OCI-LY1 (cell line): ENCODE measurements at regions not wholly inside any gene's neighbourhood (a gene's known extent, or its start where the extent isn't known, plus 50 kb on each side); places are given as distances from the start of the nearest gene placed in this dataset.

ENCODE experiments used
- H2AFZ ChIP-seq: fragments of 200-600 bp; sonication (generic), shearing (Covaris generic); 2 replicates; pipeline ENCODE4 v1.6.0; 2014; ENCODE audit warnings: antibody characterized with exemption, mild to moderate bottlenecking, low read length
- H3F3A ChIP-seq: fragments of 200-600 bp; sonication (generic), shearing (Covaris generic); 2 replicates; pipeline ENCODE4 v1.6.0; 2014; ENCODE audit warnings: mild to moderate bottlenecking, antibody characterized with exemption, low read length, moderate library complexity; ENCODE audit not compliant: insufficient read depth
- H3K27ac ChIP-seq: fragments of 200-600 bp; sonication (generic); 2 replicates; pipeline ENCODE4 v1.5.1; 2014; ENCODE audit warnings: low read length, mixed run types, mild to moderate bottlenecking, low read depth; ENCODE audit not compliant: poor library complexity, severe bottlenecking
- H3K27me3 ChIP-seq: fragments of 200-600 bp; sonication (generic); 2 replicates; pipeline ENCODE4 v1.6.0; 2014; ENCODE audit warnings: antibody characterized with exemption, mild to moderate bottlenecking, low read length, moderate library complexity; ENCODE audit not compliant: insufficient read depth
- H3K36me3 ChIP-seq: fragments of 200-600 bp; sonication (generic); 2 replicates; pipeline ENCODE4 v1.6.1; 2014; ENCODE audit warnings: mild to moderate bottlenecking, antibody characterized with exemption, low read length, moderate library complexity, mixed read lengths; ENCODE audit not compliant: insufficient read depth
- H3K4me1 ChIP-seq: fragments of 200-600 bp; sonication (generic); 2 replicates; pipeline ENCODE4 v1.5.1; 2014; ENCODE audit warnings: mild to moderate bottlenecking, low read length, moderate library complexity; ENCODE audit not compliant: insufficient read depth, severe bottlenecking
- H3K4me2 ChIP-seq: fragments of 200-600 bp; sonication (generic), shearing (Covaris generic); 2 replicates; pipeline ENCODE4 v1.6.1; 2014; ENCODE audit warnings: low read length
- H3K4me3 ChIP-seq: fragments of 200-600 bp; sonication (generic); 2 replicates; pipeline ENCODE4 v1.5.1; 2014; ENCODE audit warnings: low read length, low read depth, mild to moderate bottlenecking, mixed read lengths; ENCODE audit not compliant: poor library complexity, severe bottlenecking
- H3K79me2 ChIP-seq: fragments of 200-600 bp; shearing (Covaris generic); 2 replicates; pipeline ENCODE4 v1.6.1; 2016; ENCODE audit warnings: mixed run types, low read length, mixed read lengths; ENCODE audit not compliant: insufficient read depth
- H3K9ac ChIP-seq: fragments of 200-600 bp; sonication (generic), shearing (Covaris generic); 2 replicates; pipeline ENCODE4 v1.6.1; 2014; ENCODE audit warnings: mild to moderate bottlenecking, low read length, mixed read lengths
- H3K9me2 ChIP-seq: fragments of 200-600 bp; sonication (generic), shearing (Covaris generic); 2 replicates; pipeline ENCODE4 v1.6.1; 2014; ENCODE audit warnings: low read depth, mild to moderate bottlenecking, low read length, mixed read lengths
- H3K9me3 ChIP-seq: fragments of 200-600 bp; shearing (Covaris generic); 2 replicates; pipeline ENCODE4 v1.6.1; 2014; ENCODE audit warnings: low read length, mixed read lengths
- H4K20me1 ChIP-seq: fragments of 200-600 bp; sonication (generic), shearing (Covaris generic); 2 replicates; pipeline ENCODE4 v1.6.0; 2016; ENCODE audit warnings: mild to moderate bottlenecking, low read length; ENCODE audit not compliant: insufficient read depth
- EZH2 ChIP-seq: fragments of 200-600 bp; sonication (generic), shearing (Covaris generic); IDR thresholded peaks from 2 replicates; pipeline ENCODE4 v1.8.0; 2017; ENCODE audit warnings: borderline replicate concordance, mixed run types, mild to moderate bottlenecking, antibody characterized with exemption, low read length, moderate library complexity, mixed read lengths
- TF ChIP-seq, protein P1 (sequence below): fragments of 200-600 bp; sonication (generic), shearing (Covaris generic); IDR thresholded peaks from 2 replicates; pipeline ENCODE4 v1.5.1; 2017; ENCODE audit warnings: mild to moderate bottlenecking, antibody characterized with exemption, low read length, moderate library complexity, mixed read lengths

DNA sequence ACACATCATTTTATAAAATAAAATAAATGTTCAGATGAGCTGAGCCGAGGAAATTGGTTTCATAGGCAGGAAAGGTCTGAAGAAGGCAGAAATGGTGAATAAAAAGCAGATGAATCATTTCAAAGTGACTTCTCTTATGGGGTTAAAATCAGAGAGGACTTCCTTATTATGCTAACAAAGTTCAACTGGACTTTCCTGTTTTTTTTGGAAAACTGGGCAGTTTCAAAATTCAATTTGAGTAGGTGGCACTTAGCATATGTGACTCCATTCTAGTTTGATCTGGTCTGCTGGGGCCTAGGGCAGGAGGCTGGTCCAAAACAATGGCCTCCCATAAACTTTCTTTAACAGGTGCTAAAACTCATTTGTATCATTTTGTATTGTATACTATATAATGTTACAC, 1794.9 kb upstream of the TENM3 start:
- H3K4me2 ChIP-seq, result no peak overlapping the region
- no peaks in the 10 kb centered on the region for H3F3A ChIP-seq
- H4K20me1 ChIP-seq, result no peaks in the 10 kb centered on the region
- H3K9ac ChIP-seq, result no peak overlapping the region
- TF ChIP-seq EZH2, result no peak
- H3K79me2 ChIP-seq, result no peaks in the 10 kb centered on the region
- H3K27ac ChIP-seq, result no peak overlapping the region
- H3K36me3 ChIP-seq, result no peaks in the 10 kb centered on the region
- H2AFZ ChIP-seq, result no peak overlapping the region
- no peaks in the 10 kb centered on the region for H3K9me2 ChIP-seq
- H3K4me3 ChIP-seq, result no peak overlapping the region
- no peaks in the 10 kb centered on the region for H3K27me3 ChIP-seq
- no peaks in the 10 kb centered on the region for H3K9me3 ChIP-seq
- H3K4me1 ChIP-seq, result no peaks in the 10 kb centered on the region

DNA sequence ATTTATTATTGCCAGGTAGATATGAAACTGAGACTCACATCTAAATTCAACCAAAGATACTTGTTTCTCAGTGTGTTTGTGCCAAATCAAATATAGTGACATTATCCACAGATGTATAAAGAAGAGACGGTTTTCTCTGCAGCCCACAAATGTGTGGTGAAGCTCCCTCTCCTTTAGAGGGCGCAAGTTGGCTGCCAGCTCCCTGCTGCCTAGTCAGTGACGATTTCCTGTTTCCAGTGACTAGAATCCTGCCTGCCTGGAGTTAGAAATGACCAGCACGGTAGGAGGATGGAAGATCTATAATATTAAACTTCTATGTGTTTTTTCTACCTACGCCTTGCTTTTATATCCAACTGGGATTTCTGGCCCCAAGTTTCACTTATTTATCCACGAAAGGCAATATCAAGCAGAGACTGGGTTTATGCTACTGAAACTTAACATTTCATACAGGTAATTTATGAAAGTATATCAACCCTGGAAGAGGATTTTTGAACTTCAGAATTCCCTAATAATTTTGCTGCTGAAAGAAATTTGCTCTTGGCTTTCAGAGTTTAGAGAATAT, 1793.7 kb upstream of the TENM3 start:
- H3K9me3 ChIP-seq, result no peaks in the 10 kb centered on the region
- H3K36me3 ChIP-seq, result no peaks in the 10 kb centered on the region
- H3K27me3 ChIP-seq, result no peaks in the 10 kb centered on the region
- H3K9me2 ChIP-seq, result no peaks in the 10 kb centered on the region
- H3K79me2 ChIP-seq, result no peaks in the 10 kb centered on the region
- no peaks in the 10 kb centered on the region for H3F3A ChIP-seq
- H3K4me1 ChIP-seq, result no peaks in the 10 kb centered on the region
- H2AFZ ChIP-seq, result peak overlapping the region; percentile 41; the same call in 1 of the 2 replicates
- peak overlapping the region; percentile 51; the same call in 1 of the 2 replicates for H3K4me2 ChIP-seq
- TF ChIP-seq, protein P1, sequence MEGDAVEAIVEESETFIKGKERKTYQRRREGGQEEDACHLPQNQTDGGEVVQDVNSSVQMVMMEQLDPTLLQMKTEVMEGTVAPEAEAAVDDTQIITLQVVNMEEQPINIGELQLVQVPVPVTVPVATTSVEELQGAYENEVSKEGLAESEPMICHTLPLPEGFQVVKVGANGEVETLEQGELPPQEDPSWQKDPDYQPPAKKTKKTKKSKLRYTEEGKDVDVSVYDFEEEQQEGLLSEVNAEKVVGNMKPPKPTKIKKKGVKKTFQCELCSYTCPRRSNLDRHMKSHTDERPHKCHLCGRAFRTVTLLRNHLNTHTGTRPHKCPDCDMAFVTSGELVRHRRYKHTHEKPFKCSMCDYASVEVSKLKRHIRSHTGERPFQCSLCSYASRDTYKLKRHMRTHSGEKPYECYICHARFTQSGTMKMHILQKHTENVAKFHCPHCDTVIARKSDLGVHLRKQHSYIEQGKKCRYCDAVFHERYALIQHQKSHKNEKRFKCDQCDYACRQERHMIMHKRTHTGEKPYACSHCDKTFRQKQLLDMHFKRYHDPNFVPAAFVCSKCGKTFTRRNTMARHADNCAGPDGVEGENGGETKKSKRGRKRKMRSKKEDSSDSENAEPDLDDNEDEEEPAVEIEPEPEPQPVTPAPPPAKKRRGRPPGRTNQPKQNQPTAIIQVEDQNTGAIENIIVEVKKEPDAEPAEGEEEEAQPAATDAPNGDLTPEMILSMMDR, result peak; percentile 79
- TF ChIP-seq EZH2, result no peak
- H3K27ac ChIP-seq, result no peak overlapping the region
- no peak overlapping the region for H3K4me3 ChIP-seq
- no peaks in the 10 kb centered on the region for H4K20me1 ChIP-seq
- H3K9ac ChIP-seq, result no peak overlapping the region

DNA sequence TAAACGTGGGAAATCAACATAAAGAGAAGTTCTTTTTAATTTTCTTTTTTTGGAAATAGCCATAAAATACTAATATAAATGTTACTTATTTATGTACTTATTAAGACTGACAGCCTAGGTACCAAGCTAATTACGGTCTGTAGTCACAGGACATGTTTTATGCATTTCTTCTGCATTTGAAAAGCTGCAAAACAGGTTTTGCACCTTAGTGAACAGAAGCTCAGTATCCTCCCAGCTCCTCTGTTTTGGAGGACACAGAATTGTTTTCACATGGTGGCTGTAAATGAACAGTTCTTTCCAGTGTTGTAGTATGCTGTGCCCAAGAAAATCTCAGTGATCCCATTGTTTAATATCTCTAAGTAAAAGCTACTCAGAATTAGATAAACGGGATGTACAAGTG, 1788.0 kb upstream of the TENM3 start:
- H3K9me2 ChIP-seq, result no peaks in the 10 kb centered on the region
- H3K9ac ChIP-seq, result no peak overlapping the region
- H3K4me1 ChIP-seq, result no peaks in the 10 kb centered on the region
- no peaks in the 10 kb centered on the region for H3K36me3 ChIP-seq
- no peaks in the 10 kb centered on the region for H3K9me3 ChIP-seq
- no peaks in the 10 kb centered on the region for H4K20me1 ChIP-seq
- H3F3A ChIP-seq, result no peaks in the 10 kb centered on the region
- no peak for TF ChIP-seq EZH2
- TF ChIP-seq, protein P1, result no peak
- no peak overlapping the region for H3K27ac ChIP-seq
- no peak overlapping the region for H3K4me3 ChIP-seq
- H3K79me2 ChIP-seq, result no peaks in the 10 kb centered on the region
- H3K4me2 ChIP-seq, result no peak overlapping the region
- H2AFZ ChIP-seq, result no peak overlapping the region
- no peaks in the 10 kb centered on the region for H3K27me3 ChIP-seq

DNA sequence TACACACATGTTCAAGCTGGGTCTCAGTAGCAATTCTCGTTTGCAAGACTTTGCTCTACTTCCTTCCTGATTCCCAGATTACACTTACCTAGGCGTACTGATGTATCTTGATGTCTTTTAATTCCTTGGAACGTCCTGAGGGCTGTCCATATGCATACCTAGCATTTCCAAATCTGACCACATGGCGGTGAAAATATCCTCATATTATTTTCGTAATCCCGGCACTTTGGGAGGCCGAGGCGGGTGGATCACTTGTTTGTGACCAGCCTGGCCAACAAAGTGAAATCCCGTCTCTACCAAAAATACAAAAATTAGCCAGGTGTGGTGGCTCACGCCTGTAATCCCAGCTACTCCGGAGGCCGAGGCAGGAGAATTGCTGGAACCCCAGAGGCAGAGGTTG, 1786.3 kb upstream of the TENM3 start:
- Histone ChIP-seq H3K79me2 (no peaks in the 10 kb centered on the region), H3K4me2 (no peak overlapping the region), H3K36me3 (no peaks in the 10 kb centered on the region), H3F3A (no peaks in the 10 kb centered on the region), H3K27ac (no peak overlapping the region), H3K4me1 (no peaks in the 10 kb centered on the region), H4K20me1 (no peaks in the 10 kb centered on the region), H3K4me3 (no peak overlapping the region), H3K9me3 (no peaks in the 10 kb centered on the region), H3K9ac (no peak overlapping the region), H2AFZ (no peak overlapping the region), H3K9me2 (no peaks in the 10 kb centered on the region), H3K27me3 (no peaks in the 10 kb centered on the region)
- no peak for TF ChIP-seq EZH2
